Suppressor macrophage (primary cell): ENCODE measurements at regions not wholly inside any gene's neighbourhood (a gene's known extent, or its start where the extent isn't known, plus 50 kb on each side); places are given as distances from the start of the nearest gene placed in this dataset.

Source experiments
- DNase-seq, 4 experiments: peaks; one replicate each; pipeline ENCODE4 v3.0.0-alpha.2; 2020 to 2022

DNA sequence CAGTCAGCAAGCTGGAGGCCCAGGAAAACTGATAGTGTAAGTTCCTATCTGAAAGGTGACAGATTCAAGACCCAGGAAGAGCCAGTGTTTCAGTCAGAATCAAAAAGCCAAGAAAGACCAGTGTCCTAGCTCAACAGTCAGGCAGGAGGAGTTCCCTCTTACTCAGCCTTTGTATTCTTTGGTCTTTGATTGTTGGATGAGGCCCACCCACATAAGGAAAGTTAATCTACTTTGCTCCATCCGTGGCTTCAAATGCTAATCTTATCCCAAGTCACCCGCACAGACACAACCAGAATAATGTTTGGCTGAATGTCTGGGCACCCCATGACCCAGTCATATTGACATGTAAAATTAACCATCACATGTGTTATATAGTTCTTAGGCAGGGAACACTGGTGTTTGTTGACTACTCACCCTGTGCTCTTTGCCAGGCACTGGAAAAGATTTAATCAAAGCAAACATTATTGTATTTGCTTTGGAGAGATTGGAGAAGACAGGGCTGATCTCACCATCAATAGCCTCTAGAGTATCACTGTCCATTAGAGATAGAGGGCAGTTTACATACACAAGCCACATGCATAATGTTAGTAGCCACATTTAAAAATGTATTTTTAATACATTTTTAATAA lies 96.3 kb upstream of the KCNN2 start:
- no peak for DNase-seq

DNA sequence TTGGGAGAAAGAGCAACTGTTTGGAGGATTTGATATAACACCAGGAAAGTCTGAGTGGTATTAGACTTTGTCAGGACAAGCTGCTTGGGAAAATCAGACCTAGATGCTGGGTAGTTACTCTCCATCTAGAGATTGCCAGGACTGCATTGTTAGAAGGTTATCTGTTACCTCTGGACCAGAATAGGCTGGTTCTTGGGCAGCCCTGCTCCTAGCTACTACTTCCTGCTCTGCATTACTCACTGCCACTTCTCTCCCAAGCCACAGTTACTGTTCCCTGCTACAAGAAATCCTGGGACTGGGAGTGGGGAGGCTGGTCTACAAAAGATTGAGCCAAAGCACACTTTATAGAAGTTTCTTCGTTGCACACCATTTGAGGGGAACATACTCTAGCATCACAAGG lies 95.5 kb upstream of the KCNN2 start:
- no peak for DNase-seq

DNA sequence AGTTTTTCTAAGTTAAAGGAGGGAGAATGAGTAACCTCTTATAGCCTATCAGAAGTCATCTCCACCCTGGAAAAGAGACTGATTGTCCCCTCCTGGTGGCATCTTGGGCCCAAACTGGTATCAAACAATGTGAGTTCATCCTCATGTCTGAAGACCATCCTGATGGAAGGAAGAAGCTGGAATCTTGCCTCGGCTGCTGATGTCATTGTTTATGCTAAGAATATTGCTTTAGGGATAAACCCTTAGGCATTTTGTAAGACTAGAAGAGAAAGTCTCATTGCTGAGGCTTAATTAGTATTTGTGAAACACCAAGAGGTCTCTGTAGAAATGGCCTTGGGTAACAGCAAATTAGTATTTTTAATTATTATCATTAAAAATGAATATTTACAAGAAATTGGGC lies 65.7 kb upstream of the KCNN2 start:
- DNase-seq: no peak

DNA sequence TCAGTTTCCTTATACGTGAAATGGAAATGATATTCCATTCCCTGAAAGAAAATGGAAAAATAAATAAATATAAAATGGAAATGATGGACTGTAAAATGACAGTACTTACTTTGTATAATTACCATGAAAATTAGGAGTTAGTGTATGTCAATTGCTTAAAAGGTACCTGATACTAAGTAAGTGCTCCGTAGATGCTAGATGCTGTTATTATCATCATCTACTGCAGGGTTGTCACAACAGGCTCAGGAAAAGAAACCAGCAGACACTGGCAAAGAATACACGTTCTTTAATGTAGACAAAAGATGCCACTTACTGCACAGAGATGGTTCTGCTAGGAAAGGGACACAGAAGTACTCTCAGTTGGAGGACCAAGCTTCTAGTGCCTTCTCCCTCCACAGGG lies 64.0 kb upstream of the KCNN2 start:
- DNase-seq: no peak

DNA sequence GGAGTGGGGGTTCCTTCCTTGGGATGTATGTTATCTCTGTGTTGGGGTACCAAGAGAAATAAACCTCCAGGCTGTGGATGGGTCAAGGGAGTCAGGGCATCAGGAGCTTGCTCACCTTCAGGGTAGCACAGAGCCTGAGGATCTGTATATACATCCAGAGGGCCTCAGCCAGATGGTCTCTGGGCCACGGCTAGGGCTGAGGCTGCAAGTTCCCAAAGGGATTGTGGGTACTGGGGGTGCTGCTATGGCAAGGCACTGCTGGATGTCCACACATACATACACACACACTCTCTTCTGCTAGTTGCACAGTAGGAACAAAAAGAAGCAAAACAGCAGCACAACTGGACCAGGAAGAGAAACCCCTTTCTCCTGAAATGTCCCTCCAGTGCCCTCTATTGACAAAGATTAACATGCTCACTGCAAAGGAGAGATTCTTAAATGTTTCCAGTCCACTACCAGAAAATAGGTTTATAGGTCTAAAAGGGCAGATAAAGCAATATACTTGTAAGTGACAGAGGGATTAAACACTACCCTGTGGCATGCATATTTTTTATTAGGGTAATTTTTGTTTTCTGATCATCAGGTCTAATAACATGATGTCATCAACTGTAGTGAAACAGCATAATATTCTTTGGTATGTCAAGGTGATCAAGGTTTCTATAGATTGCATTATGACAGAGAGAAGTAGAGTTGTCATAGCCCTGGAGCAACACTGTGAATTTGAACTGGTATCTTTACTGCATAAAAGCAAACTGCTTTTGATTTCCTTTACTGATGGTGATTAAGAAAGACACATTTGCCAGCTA lies 56.3 kb upstream of the KCNN2 start:
- no peak for DNase-seq

DNA sequence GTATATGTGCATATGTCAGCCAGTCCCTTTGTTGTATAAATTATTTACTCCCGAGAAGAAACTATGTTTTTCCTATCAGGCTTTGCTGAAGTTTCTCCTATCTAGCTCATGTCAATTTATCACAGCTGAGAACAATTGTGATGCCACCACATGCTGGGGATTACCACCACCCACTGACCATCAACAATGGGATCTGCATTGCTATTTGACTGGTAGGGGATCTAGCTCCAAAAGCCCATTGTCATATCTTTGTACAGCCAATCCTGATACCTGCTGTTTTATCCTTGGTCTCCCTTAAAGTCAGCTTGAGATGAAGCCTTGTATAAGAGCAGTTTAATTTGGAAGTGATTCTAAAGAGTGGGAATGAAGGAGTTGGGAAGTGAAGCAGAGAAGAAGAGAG lies 53.9 kb upstream of the KCNN2 start:
- DNase-seq: no peak

DNA sequence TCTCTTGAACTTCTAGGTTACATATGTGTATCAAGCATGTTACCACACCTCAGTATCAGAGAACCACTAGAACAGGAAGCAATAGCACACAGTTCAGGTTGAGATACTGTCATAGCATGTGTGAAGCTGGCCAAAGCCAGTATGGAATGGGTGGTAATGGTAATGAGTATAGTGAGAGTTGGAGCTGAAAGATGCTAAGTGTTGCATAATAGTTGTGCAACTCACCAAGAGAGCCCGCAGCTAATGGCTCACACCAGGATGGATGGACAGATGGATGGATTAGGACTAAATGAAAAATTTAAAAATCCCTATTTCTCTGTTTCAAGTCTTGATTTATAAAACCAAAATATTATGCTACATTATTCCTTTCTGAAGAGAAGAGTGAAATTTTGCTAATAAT lies 53.4 kb upstream of the KCNN2 start:
- no peak for DNase-seq

DNA sequence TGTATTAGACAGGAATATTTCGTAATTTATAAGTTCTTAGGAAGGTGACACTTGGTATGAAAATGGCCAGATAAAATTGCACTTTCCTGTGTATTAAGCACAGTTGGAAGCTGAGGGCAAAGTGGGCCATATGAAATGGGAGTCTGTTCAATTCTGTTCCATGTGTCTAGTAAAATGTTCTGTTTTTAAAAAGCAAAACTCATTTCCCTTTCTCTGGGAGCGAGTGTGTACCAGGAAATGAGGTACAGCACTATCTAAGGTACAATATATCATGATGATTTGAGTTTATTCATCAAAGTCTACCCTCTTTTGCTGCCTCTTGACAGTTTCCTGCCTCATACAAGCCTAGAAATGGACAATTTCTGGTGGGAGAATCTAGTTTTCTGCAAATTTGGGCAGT lies 51.2 kb upstream of the KCNN2 start:
- DNase-seq: no peak

DNA sequence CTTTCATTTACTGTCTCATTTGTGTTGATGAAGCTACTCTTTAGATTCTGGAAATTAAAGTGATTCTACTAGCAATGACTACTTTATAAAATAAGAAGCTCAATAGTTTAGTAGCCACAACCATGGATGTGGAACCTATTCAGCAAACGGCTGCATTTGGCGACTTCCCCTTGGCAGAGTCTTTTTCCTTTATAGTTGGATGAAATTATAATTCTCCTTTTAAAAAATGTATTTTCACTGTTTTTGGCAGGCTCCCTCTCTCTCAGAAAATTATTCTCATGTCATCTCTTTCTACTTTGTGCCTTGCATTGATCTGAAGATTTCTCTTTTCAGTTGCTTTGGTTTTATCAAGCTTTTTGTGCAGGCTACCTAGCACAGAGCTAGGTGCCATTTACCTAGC lies 50.6 kb upstream of the KCNN2 start:
- DNase-seq: no peak

DNA sequence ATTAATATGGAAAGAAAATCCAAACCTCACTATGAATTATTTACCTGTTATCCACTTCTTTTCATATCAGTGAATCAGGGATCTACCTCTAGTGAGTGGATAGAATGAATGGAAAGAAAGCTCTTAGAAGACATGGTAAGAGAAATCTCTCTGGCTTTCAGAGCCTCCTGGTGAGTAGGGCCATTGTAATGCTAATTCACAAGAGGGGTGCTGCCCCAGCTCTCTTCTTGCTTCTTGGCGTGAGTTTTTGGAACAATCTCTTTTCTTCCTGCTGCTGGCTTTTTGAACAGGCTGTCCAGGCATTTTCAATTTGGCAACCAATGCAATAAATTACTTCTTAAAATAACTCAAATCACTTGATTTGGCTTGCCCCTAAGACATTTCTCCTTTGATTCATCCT lies 49.9 kb upstream of the KCNN2 start:
- no peak for DNase-seq
